A673 (cell line): ENCODE measurements at regions not wholly inside any gene's neighbourhood (a gene's known extent, or its start where the extent isn't known, plus 50 kb on each side); places are given as distances from the start of the nearest gene placed in this dataset.

Source experiments
- BruUV-seq: library from RNA; stranded (reverse); fragments of 400-500 nt; replicated peaks from 2 replicates; lab custom pipeline; 2021; lab: Mats Ljungman, UMichigan
- CTCF ChIA-PET: fragments of 300-600 bp; sonication (Branson Sonifier 250); formaldehyde crosslinking; loops from one replicate; lab custom pipeline; 2022; ENCODE audit warnings: antibody characterized with exemption; lab: Charles Lee
- POLR2A ChIA-PET: fragments of 300-600 bp; sonication (Branson Sonifier 250); formaldehyde crosslinking; loops from one replicate; lab custom pipeline; 2022; ENCODE audit warnings: antibody characterized with exemption; ENCODE audit not compliant: low non-redundant PET; lab: Charles Lee
- DNase-seq: peaks from one replicate; pipeline ENCODE4 v3.0.0-alpha.2; 2015; ENCODE audit warnings: low spot score
- H3K27ac ChIP-seq: fragments of 200-600 bp; sonication (generic); 2 replicates; pipeline ENCODE4 v1.5.1; 2016; ENCODE audit warnings: mixed run types, low read depth, mild to moderate bottlenecking, mixed read lengths, antibody characterized with exemption, low read length; ENCODE audit not compliant: poor library complexity, severe bottlenecking
- H3K27me3 ChIP-seq: fragments of 200-600 bp; sonication (generic); replicated peaks from 2 replicates; pipeline ENCODE4 v1.6.1; 2017; ENCODE audit warnings: mixed run types, low read depth, mild to moderate bottlenecking, mixed read lengths, antibody characterized with exemption, low read length; ENCODE audit not compliant: insufficient read depth, poor library complexity
- H3K36me3 ChIP-seq: fragments of 200-600 bp; sonication (generic); 2 replicates; pipeline ENCODE4 v1.6.1; 2016; ENCODE audit warnings: mixed run types, mild to moderate bottlenecking, mixed read lengths, antibody characterized with exemption, low read length; ENCODE audit not compliant: insufficient read depth, poor library complexity, severe bottlenecking
- H3K4me1 ChIP-seq: fragments of 200-600 bp; sonication (generic); 2 replicates; pipeline ENCODE4 v1.6.1; 2017; ENCODE audit warnings: mixed run types, mild to moderate bottlenecking, mixed read lengths, antibody characterized with exemption, low read length; ENCODE audit not compliant: insufficient read depth, poor library complexity, severe bottlenecking
- H3K4me3 ChIP-seq: fragments of 200-600 bp; sonication (generic); 2 replicates; pipeline ENCODE4 v1.5.1; 2016; ENCODE audit warnings: low read depth, mixed run types, mild to moderate bottlenecking, mixed read lengths, low read length; ENCODE audit not compliant: poor library complexity, severe bottlenecking
- H3K9me3 ChIP-seq: fragments of 200-600 bp; sonication (generic); 2 replicates; pipeline ENCODE4 v1.6.1; 2016; ENCODE audit warnings: mixed run types, low read depth, mild to moderate bottlenecking, mixed read lengths, antibody characterized with exemption, low read length; ENCODE audit not compliant: poor library complexity, severe bottlenecking
- CTCF ChIP-seq: fragments of 300-800, 200-600 bp; sonication (generic); conservative IDR thresholded peaks from 2 replicates; pipeline ENCODE4 v1.5.1; 2017; ENCODE audit warnings: low read depth, mild to moderate bottlenecking, antibody characterized with exemption, low read length, moderate library complexity, mixed read lengths
- EZH2 ChIP-seq: fragments of 200-600 bp; sonication (generic); IDR thresholded peaks from 2 replicates; pipeline ENCODE4 v1.6.1; 2017; ENCODE audit warnings: borderline replicate concordance, low read depth, mild to moderate bottlenecking, mixed read lengths, antibody characterized with exemption, low read length; ENCODE audit not compliant: poor library complexity, severe bottlenecking
- intact Hi-C: fragments of 100-400 bp; cut with micrococcal nuclease; formaldehyde crosslinking; loops from one replicate; pipeline ENCODE4 v1.10.0; 2022; ENCODE audit not compliant: unreplicated experiment

GRCh38 chr15:77860071-77860691 is 217.3 kb downstream of the TBC1D2B start:
- TF ChIP-seq CTCF (no peak), EZH2 (no peak)
- CTCF ChIA-PET = no interaction called here

GRCh38 chr15:77859491-77860060 is 217.9 kb downstream of the TBC1D2B start:
- no TSS peak for BruUV-seq

More at GRCh38 chr15:77860071-77860691, 217.3 kb downstream of the TBC1D2B start:
- no peaks in the 10 kb centered on the region for H3K9me3 ChIP-seq
- no peak overlapping the region for H3K27ac ChIP-seq
- no TSS peak for BruUV-seq
- H3K4me1 ChIP-seq = peaks cover 10% of the 10 kb centered on the region
- intact Hi-C loops = no loop called here
- no peak overlapping the region for H3K4me3 ChIP-seq
- POLR2A ChIA-PET = no interaction called here
- no peaks in the 10 kb centered on the region for H3K36me3 ChIP-seq
- no peaks in the 10 kb centered on the region for H3K27me3 ChIP-seq
- DNase-seq = no peak

GRCh38 chr15:77858792-77859490 is 218.6 kb downstream of the TBC1D2B start:
- Histone ChIP-seq H3K36me3 (no peaks in the 10 kb centered on the region), H3K4me1 (peaks cover 10% of the 10 kb centered on the region), H3K9me3 (no peaks in the 10 kb centered on the region), H3K27ac (no peak overlapping the region), H3K4me3 (no peak overlapping the region), H3K27me3 (no peaks in the 10 kb centered on the region)
- ChIA-PET CTCF (no interaction called here), POLR2A (no interaction called here)
- DNase-seq = no peak
- TF ChIP-seq EZH2 = no peak
- TF ChIP-seq CTCF = no peak
- intact Hi-C loops = no loop called here
- BruUV-seq = no TSS peak

More at GRCh38 chr15:77859491-77860060, 217.9 kb downstream of the TBC1D2B start:
- Histone ChIP-seq H3K36me3 (no peaks in the 10 kb centered on the region), H3K27me3 (no peaks in the 10 kb centered on the region), H3K9me3 (no peaks in the 10 kb centered on the region), H3K27ac (no peak overlapping the region), H3K4me1 (peaks cover 10% of the 10 kb centered on the region), H3K4me3 (no peak overlapping the region)
- ChIA-PET POLR2A (no interaction called here), CTCF (no interaction called here)
- intact Hi-C loops = no loop called here
- TF ChIP-seq CTCF = no peak
- TF ChIP-seq EZH2 = no peak
- no peak for DNase-seq
